GM12873 (cell line): ENCODE measurements at regions not wholly inside any gene's neighbourhood (a gene's known extent, or its start where the extent isn't known, plus 50 kb on each side); places are given as distances from the start of the nearest gene placed in this dataset.

Source experiments
- TF ChIP-seq, protein P1 (sequence below): IDR thresholded peaks from 2 replicates; pipeline ENCODE4 v1.5.1; 2012; ENCODE audit warnings: low read depth, mild to moderate bottlenecking, moderate library complexity, low read length, control low read depth; ENCODE audit not compliant: insufficient read depth; ENCODE audit errors: missing control alignments

DNA sequence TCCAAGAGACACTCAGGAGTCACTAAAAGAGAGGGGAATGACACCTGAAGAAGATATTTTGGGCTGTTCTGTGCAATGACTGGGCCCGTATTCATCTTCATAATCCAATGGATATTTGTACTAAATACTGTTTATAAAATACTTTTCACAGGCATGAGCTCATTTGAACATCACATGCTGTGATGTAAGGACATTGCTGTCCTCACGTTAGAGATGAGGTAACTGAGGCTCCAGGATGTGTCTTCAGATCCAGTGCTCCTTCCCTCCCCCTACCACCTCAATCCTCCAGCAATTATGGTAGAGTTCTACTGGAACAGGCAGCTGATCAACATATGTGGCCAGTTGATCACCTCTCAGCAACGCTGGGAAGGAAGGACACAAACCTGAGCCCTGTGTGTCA is 139.4 kb upstream of the OSMR start:
- TF ChIP-seq, protein P1, sequence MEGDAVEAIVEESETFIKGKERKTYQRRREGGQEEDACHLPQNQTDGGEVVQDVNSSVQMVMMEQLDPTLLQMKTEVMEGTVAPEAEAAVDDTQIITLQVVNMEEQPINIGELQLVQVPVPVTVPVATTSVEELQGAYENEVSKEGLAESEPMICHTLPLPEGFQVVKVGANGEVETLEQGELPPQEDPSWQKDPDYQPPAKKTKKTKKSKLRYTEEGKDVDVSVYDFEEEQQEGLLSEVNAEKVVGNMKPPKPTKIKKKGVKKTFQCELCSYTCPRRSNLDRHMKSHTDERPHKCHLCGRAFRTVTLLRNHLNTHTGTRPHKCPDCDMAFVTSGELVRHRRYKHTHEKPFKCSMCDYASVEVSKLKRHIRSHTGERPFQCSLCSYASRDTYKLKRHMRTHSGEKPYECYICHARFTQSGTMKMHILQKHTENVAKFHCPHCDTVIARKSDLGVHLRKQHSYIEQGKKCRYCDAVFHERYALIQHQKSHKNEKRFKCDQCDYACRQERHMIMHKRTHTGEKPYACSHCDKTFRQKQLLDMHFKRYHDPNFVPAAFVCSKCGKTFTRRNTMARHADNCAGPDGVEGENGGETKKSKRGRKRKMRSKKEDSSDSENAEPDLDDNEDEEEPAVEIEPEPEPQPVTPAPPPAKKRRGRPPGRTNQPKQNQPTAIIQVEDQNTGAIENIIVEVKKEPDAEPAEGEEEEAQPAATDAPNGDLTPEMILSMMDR: no peak

DNA sequence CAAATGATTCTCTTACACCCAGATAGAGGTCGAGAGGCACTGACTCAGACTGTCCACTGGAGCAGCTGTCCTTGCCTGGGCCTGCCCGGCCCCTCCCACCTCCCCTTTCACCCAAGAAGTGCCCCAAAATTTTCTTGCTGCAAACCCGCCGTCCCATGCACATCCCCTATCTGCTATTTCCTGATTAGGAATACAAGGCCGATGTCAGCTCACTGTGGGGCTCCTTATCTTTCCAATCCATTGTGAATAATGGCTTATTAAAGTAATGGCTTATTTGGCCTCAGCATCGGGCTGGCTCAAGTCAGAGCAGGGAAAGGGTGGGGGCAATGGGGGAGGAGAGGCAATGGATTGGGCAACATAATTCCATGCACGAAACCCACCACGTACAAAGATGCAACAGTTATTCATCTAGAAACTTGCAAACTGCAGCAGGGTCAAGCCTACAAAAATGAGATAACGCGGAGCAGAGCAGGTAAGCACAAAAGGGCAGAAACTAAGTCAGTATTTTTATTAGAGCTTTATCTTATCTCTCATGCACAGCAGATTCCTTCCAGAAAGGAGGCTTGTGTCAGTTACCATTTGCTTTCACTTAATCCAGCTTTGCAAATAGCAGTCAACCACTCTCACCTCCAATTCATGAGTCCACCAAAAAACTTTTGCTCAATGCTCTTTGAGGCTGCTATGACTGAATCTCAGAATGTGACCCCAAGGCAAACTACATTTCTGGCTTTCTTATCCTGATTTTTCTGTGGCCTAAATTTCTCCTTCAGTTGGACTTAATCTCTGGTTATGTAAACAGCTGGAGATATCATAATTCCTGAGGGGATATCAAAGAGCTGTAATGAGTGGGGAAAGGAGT is 138.2 kb upstream of the OSMR start:
- TF ChIP-seq, protein P1: no peak

DNA sequence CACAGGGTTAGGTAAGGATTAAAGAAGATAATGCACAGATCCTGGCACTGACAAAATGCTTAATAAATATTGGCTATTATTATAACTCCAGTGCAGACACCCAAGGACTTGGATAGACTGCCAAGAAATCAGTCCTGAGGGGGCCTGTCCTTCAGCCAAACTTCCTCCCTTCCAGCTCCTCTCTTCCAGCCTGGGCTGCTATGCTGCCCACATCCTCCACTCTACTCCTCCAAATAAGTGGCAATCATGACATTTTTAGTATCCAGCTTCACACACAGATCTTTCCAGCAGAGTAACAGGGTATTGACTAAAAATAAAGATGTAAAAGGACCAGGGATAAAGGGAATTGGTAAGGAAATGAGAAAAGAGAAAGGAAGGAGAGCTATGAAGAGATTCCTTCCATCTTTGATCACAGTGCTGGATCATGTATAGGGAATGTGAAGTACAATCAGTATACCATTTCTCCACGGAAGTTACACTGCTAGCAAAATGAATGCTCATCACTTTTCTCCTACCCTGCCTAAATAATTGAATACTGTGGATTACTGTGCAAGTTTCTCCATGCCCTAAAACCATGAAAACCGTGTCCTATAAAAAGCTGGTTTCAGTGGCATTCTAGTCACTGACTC is 136.0 kb upstream of the OSMR start:
- TF ChIP-seq, protein P1: no peak

DNA sequence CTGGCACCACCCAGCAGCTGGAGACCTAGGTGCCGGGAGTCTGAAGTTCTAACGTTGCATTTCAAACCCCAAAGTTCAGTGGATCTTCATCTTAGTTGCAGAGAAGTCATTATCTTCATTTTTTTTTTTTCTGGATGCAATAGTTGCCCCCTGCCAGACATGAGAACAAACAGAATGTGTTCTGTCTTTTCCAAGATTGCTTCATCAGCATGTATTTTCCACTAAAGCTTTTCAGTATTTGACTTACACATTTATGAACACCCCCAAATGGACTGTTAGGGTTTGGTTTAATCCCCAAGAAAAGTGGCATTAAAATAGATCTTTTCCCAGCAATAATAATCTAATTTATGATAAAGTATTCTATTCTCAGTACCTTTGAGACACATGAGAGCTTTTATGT is 135.2 kb upstream of the OSMR start:
- TF ChIP-seq, protein P1: no peak

DNA sequence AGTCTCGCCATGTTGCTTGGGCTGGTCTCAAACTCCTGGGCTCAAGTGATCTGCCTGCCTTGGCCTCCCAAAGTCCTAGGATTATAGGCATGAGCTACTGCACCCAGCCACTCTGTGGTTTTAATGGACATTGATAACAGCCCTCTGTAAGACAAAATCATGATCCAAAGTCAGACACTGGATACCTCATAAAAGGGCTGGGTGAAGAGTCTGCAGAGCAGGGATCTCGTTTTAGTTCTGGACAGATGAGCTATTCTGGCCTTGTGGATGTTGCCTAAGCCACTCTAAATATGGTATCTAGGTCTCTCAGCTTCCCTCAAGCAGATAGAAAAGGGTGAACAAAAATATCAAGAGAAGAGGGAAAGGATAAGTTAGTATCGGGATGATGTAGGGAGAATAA is 133.4 kb upstream of the OSMR start:
- TF ChIP-seq, protein P1: no peak

DNA sequence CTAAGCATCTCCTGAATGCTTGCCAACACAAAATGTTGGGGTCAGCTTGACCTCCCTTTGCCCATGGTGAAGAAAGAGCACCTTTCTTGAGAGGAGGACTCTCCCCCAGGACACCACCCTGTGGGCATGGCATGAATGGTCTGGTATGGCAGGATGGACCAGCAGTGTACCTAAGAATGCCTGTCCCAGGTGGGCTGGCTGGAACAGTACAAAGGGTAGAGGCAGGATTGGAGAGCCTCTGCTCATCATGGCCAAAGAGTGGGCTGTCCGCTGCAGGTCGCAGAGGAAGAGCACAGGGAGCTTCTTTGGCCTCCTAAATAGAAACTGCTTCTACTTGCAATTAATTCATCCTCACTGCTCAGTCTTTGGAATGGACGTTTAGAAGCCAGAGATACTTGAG is 131.6 kb upstream of the OSMR start:
- TF ChIP-seq, protein P1: no peak

DNA sequence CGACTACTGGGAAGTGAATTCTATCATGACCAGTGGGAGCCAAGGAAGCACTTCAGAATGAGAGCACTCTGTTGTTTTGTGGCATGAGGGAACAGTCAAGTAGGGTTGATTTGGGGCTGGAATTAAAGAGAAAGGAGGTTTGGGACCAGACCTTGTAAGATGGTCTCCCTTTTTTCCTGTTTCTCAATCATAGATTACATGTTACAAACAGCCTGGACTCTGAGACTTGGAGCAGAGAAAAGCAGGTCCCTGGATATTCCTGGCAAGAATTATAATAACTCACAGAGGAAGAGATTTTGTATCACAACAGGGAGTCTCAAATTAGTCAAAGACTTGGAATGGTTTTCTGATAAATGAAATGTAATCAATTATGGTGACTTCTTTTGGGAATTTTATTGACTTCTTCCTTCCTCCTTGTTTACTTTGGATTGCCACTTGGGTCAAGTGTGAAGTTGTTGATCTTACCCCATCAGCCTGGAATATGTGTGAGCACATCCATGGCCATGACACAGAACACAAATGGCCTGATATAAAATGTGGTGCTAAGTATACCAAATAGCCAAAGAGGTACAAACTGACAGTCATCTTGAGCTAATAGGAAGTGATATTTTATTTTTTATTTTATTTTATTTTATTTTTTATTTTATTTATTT is 131.0 kb upstream of the OSMR start:
- TF ChIP-seq, protein P1: no peak
